Kidney glomerular epithelial cell (primary cell): ENCODE measurements at regions not wholly inside any gene's neighbourhood (a gene's known extent, or its start where the extent isn't known, plus 50 kb on each side); places are given as distances from the start of the nearest gene placed in this dataset.

Experiments used
- DNase-seq: peaks from one replicate; lab custom pipeline; 2025; lab: John Stamatoyannopoulos, UW

- no peak for DNase-seq
Observed at GRCh38 chr4:4808086-4808485, 51.4 kb upstream of the MSX1 start.

DNA sequence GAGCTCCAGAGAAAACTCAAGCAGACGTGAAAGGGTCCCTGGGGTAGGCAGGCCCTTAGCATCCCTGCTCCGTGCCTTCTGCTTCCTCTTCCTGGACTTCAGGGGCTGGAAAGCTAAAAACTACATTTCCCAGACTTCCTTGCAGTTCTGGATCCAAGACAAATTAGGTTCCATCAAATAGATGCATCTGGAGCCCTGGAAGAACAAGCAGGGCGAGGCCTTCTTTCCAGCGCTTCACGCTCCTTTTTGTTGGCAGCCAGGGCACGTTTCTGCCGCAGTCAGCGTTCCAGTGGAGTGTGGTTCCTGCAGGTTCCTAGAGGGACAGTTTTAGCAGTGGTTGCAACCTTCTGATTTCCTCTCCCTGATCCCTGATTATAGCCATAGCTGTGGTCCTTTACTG, 53.6 kb upstream of the MSX1 start:
- DNase-seq = no peak

GRCh38 chr4:4803912-4804296, 55.6 kb upstream of the MSX1 start:
- DNase-seq = no peak

DNA sequence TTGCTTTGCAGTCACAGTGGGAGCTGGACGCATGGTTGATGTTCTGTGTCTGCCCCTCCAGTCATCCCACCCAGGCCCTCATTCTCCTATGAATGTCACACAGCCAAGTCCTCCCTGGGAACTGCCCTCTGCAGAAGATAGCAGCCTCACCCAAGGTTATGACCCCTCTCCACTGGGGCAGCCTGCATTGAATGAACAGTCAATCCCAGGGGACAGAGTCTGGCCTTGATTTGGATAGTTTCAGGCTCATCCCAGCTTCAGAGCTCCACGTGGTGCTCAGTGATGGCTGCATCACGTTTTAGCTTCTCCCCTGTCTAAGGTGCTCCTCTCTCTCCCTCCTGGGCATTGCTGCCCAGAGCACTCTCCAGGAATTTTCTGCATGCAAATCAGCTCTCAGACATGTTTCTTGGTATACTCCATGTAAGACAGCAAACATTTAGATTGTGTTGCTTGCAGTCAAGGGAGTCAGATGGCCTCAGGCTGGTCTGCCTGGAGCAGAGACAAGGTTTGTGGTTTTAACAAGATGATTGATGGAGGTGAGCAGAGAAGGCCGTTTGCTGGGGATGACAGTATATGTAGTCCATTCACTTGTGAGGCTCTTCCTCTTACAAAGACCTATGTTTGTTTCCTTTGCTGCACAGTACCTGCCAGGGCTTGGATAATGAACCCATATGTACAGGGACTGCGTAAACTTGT, 56.1 kb upstream of the MSX1 start:
- no peak for DNase-seq

DNA sequence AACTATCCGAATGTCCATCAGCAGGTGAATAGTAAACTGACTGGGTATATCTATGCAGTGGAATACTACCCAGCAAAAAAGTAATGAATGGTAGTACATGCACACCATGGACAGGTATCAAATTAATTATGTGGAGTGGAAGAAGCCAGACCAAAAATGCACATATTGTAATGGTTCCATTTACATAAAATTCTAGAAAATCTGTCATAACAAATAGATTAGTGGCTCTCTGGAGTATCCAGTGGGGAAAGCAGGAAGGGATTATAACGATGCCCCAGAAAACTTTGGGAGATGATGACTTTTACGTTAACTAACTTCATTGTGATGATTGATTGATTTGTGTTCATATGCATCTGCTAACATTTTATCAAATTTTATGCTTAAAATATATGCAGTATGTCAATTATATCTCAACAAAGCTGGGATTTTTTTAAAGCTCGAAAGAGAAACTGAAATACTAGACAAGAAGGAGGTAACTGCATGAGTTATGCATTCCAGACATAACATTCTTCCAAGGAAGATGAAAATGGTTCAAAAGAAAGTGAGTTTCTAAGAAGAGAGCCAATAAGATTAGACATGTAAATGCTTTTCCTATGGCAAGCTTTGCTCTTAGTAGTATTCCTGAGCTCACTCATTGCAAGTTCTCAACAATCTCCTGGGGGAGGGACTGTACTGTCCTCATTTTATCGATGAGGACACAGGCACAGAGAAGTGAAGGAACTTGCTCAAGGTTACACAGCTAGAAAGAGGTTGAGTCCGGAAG, 58.6 kb upstream of the MSX1 start:
- DNase-seq = peak; percentile 3

DNA sequence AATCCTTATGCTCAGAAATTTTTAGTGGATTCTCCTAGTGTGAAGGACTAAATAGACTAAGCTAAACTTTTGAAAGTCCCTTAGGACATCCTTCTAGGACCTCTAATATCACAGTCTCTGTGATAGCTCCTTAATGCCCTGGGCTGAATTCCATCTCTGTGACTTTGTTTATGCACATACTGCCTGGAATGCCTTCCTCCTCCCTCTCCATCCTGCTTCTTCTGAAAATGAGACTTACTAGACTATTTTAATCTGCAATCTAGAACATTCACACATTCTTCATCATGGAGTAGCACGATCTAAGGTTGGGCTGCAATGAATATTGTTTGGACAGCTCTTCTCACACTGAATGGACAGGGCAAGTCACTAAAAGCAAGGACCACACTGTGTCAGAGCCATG, 65.0 kb upstream of the MSX1 start:
- no peak for DNase-seq

- no peak for DNase-seq
Observed at GRCh38 chr4:4792466-4792865, 67.0 kb upstream of the MSX1 start.

GRCh38 chr4:4791299-4792111, 68.0 kb upstream of the MSX1 start:
- no peak for DNase-seq

- DNase-seq = no peak
Observed at GRCh38 chr4:4789462-4789861, 70.0 kb upstream of the MSX1 start.

GRCh38 chr4:4788573-4788972, 70.9 kb upstream of the MSX1 start:
- no peak for DNase-seq

GRCh38 chr4:4787421-4787820, 72.0 kb upstream of the MSX1 start:
- DNase-seq = no peak

GRCh38 chr4:4784379-4784778, 75.1 kb upstream of the MSX1 start:
- no peak for DNase-seq

DNA sequence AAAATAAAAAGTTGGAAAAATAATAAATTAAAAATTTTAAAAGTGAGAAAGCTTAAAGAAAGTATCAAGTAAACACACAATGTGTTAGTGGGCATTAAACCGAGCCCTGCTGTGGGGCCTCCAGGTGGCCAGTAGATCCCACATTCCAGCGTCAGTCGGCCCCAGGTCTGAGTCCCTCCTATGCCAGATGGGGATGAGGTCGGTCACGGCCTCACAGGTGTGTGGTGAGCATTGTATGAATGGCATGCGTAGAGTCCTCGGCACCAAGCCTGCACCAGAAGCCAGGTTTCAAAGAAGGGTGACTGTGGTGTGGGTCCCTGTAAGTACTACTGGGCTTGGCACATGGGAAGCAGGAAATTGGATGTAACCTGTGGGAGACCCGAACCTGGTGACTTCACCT, 75.6 kb upstream of the MSX1 start:
- DNase-seq = no peak

DNA sequence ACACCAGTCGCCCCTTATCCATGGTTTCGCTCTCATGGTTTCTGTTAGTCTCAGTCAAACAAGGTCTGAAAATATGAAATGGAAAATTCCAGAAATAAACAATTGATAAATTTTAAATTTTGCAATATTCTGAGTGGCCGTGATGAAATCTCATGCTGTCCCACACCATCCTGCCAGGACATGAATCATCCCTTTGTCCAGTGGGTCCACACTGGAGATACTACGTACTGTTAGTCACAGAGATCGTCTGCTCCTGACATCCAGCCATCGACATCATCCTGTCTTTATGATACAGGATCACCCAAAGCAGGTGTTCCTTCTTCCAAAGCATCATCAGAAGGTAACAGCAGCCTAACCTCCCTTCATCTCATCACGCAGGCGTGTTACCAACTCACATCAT, 76.5 kb upstream of the MSX1 start:
- no peak for DNase-seq

GRCh38 chr4:4781936-4782707, 77.3 kb upstream of the MSX1 start:
- DNase-seq = no peak

- DNase-seq = peak; percentile 23
Observed at GRCh38 chr4:4780729-4781244, 78.7 kb upstream of the MSX1 start.

DNA sequence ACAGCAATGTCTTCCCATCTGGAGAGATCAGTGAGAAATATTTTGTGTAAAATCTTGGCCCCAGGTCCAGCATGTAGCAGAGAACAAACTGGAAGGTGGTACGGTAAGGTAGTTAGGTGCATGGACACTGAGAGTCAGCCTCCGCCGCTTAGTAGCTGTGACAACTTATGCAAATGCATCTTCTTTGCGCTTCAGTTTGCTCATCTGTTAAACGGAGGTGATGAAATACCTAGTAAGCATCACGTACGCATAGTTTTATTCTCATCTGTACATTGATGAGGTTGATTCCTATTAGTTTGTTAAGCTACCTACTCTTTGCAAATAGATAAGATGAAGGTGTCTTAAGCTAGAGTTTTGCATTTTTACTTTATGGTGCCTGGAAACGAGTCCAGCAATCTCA, 80.0 kb upstream of the MSX1 start:
- DNase-seq = no peak

GRCh38 chr4:4779054-4779453, 80.4 kb upstream of the MSX1 start:
- DNase-seq = no peak

DNA sequence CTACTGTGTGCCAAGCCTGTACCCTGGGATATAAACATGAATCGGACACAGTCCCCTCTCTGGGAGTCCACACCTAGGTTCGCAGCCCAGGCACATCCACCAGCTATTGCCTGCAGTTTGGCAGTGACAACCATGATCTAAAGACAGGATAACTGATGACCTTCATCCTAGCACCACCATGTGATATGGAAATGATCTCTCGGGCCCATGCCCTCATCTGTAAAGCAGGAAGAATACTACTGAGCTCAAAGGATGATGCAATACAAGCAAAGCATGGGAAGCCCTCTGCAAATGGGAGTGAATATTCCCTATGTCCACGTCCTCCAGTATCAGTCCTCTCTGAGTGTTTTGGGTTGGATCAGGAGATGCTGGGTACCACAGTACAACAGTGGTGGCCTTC, 80.9 kb upstream of the MSX1 start:
- DNase-seq = no peak

GRCh38 chr4:4776934-4777333, 82.5 kb upstream of the MSX1 start:
- DNase-seq = no peak

GRCh38 chr4:4776335-4776734, 83.1 kb upstream of the MSX1 start:
- no peak for DNase-seq

DNA sequence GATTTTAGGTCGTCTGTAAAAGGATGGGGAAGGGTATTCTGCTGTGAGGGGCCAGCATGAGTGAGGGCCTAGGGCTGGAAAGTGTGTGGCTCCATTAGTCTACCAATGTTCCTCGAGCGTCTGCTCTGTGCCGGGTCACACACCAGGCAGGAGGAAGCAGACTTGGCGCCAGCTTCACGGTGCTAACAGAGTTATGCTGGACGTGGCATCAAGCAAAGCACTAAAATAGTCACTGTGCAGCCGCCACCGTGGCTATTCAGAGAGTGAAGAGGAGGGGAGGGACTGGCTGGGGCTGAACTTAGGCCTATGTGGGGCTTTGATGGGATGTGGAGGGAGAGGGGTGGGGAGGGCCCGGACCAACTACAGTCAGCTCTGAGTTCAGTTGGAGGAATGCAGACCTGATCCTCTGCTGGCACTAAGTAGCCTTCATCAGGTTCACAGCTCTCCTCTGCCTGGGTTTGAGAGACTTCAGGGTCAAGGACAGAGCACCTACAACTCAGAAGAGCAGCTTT, 83.9 kb upstream of the MSX1 start:
- no peak for DNase-seq
